ENCODE measurements at regions not wholly inside any gene's neighbourhood (a gene's known extent, or its start where the extent isn't known, plus 50 kb on each side); places are given as distances from the start of the nearest gene placed in this dataset.

GRCh38 chr6:117168296-117169063 lies 96.9 kb upstream of the VGLL2 start:
- peak; percentile 37 for DNase-seq (ENCODE audit: low read depth)

GRCh38 chr6:117169064-117169665 lies 96.2 kb upstream of the VGLL2 start:
- peak; percentile 5 for DNase-seq (ENCODE audit: low read depth)

GRCh38 chr6:117169781-117170281 lies 95.5 kb upstream of the VGLL2 start:
- peak; percentile 34 for DNase-seq (ENCODE audit: low read depth)

- no peak for DNase-seq (ENCODE audit: low read depth)
These were observed 90.5 kb upstream of the VGLL2 start for GRCh38 chr6:117174835-117175360.

- DNase-seq (ENCODE audit: low read depth) = no peak
These were observed 76.6 kb upstream of the VGLL2 start for GRCh38 chr6:117188627-117189201.

- no peak for DNase-seq (ENCODE audit: low read depth)
These were observed 74.3 kb upstream of the VGLL2 start for GRCh38 chr6:117191009-117191408.

- DNase-seq (ENCODE audit: low read depth) = no peak
These were observed 73.9 kb upstream of the VGLL2 start for GRCh38 chr6:117191448-117191847.

- no peak for DNase-seq (ENCODE audit: low read depth)
These were observed 71.1 kb upstream of the VGLL2 start for GRCh38 chr6:117194271-117194670.

- no peak for DNase-seq (ENCODE audit: low read depth)
These were observed 70.4 kb upstream of the VGLL2 start for GRCh38 chr6:117194978-117195377.

GRCh38 chr6:117195728-117196127 lies 69.6 kb upstream of the VGLL2 start:
- DNase-seq (ENCODE audit: low read depth) = peak; percentile 5

- no peak for DNase-seq (ENCODE audit: low read depth)
These were observed 65.3 kb upstream of the VGLL2 start for GRCh38 chr6:117200067-117200466.

GRCh38 chr6:117204903-117205302 lies 60.5 kb upstream of the VGLL2 start:
- DNase-seq (ENCODE audit: low read depth) = no peak

GRCh38 chr6:117205876-117206275 lies 59.5 kb upstream of the VGLL2 start:
- no peak for DNase-seq (ENCODE audit: low read depth)

- DNase-seq (ENCODE audit: low read depth) = no peak
These were observed 58.8 kb upstream of the VGLL2 start for GRCh38 chr6:117206522-117206921.

GRCh38 chr6:117206944-117207687 lies 58.2 kb upstream of the VGLL2 start:
- DNase-seq (ENCODE audit: low read depth) = peak; percentile 6

GRCh38 chr6:117210279-117210678 lies 55.1 kb upstream of the VGLL2 start:
- no peak for DNase-seq (ENCODE audit: low read depth)

- DNase-seq (ENCODE audit: low read depth) = no peak
These were observed 49.8 kb upstream of the VGLL2 start for GRCh38 chr6:117215353-117216090.

Data from amniotic epithelial cell (primary cell).